ENCODE measurements at regions not wholly inside any gene's neighbourhood (a gene's known extent, or its start where the extent isn't known, plus 50 kb on each side); places are given as distances from the start of the nearest gene placed in this dataset.

DNA sequence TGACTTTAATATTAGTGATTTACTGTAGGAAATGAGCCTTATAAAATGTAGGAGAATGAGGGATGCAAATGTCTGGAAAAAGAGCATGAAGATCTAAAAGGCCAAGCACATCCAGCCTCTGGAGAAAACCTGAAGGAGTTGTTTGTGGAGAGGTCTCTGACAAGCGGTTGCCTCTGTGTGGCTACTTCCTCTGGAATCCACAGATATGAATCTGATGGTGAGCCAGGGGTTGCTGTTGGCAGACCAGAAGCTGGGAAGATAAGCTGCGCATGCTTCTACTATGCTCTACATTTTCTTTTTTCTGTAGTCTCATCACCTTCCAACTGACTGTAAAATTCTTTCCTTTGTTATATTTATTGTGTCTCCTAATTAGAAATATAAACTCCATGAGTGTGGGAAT lies 248.6 kb downstream of the OLFM3 start:
- Histone ChIP-seq H2BK120ac (replicated peaks; ENCODE audit: low read depth, low read length) (no peak overlapping the region), H3K9me3 (ENCODE audit: insufficient read depth in 2 of 2, low read depth in 1 of 2, low read length in 1 of 2) (no peaks in the 10 kb centered on the region), H3K56ac (replicated peaks; ENCODE audit: insufficient read length, low read depth, low read length) (no peak overlapping the region), H3K4ac (replicated peaks; ENCODE audit: insufficient read length, low read depth, low read length) (no peak overlapping the region), H3K27ac (ENCODE audit: low read depth, low read length) (no peak overlapping the region), H2BK12ac (ENCODE audit: low read depth, low read length) (no peak overlapping the region), H3K79me2 (ENCODE audit: control insufficient read depth in 1 of 2, insufficient read depth in 2 of 2, low read length in 2 of 2) (no peaks in the 10 kb centered on the region), H2BK5ac (ENCODE audit: low read depth, low read length) (no peak overlapping the region), H3K14ac (ENCODE audit: insufficient read length) (no peak overlapping the region), H3K4me1 (replicated peaks in 1 of 4; ENCODE audit: control insufficient read depth in 3 of 4, insufficient read depth in 4 of 4, low read length in 3 of 4) (no peaks in the 10 kb centered on the region), H4K91ac (replicated peaks; ENCODE audit: insufficient read length, low read length) (no peak overlapping the region), H3K79me1 (ENCODE audit: low read depth, low read length) (no peaks in the 10 kb centered on the region), H3K27me3 (replicated peaks in 1 of 4; ENCODE audit: control insufficient read depth in 3 of 4, extremely low read depth in 1 of 4, insufficient read depth in 3 of 4, low read length in 3 of 4) (no peaks in the 10 kb centered on the region), H2BK15ac (ENCODE audit: low read length) (no peak overlapping the region), H4K8ac (ENCODE audit: extremely low read depth, insufficient read depth, low read length) (no peak overlapping the region), H3K4me3 (ENCODE audit: extremely low read depth in 1 of 4, insufficient read depth in 2 of 4, low read depth in 3 of 4, low read length in 4 of 4) (no peak overlapping the region), H4K5ac (ENCODE audit: insufficient read length, low read depth, low read length) (no peak overlapping the region), H3K23me2 (ENCODE audit: low read depth, low read length) (no peaks in the 10 kb centered on the region), H3K18ac (ENCODE audit: extremely low read depth, low read length) (no peak overlapping the region), H2BK20ac (ENCODE audit: low read length) (no peak overlapping the region), H4K20me1 (replicated peaks in 1 of 2; ENCODE audit: control insufficient read depth in 1 of 2, insufficient read depth in 2 of 2, low read length in 2 of 2) (no peaks in the 10 kb centered on the region), H3K9ac (replicated peaks in 1 of 4; ENCODE audit: extremely low read depth in 1 of 4, low read depth in 3 of 4, low read length in 3 of 4) (no peak overlapping the region), H3K36me3 (ENCODE audit: control insufficient read depth in 2 of 4, insufficient read depth in 4 of 4, low read length in 3 of 4) (no peaks in the 10 kb centered on the region), H2AK5ac (ENCODE audit: low read depth, low read length) (no peak overlapping the region), H3K4me2 (ENCODE audit: insufficient read depth in 1 of 2, low read depth in 2 of 2, low read length in 2 of 2) (no peak overlapping the region), H2AFZ (ENCODE audit: low read length) (peak overlapping the region; percentile 28), H3K23ac (ENCODE audit: insufficient read length) (no peak overlapping the region)
- ChIA-PET POLR2A (ENCODE audit: partially characterized antibody) (no interaction called here), CTCF (ENCODE audit: partially characterized antibody) (interaction anchor here (0.9 kb wide), 1 partner anchor 34 kb away, joined by 3 read pairs; no protein-coding TSS in a partner anchor)
- FAIRE-seq (no peak), DNase-seq (ENCODE audit: low read depth in 1 of 2, low spot score in 2 of 2) (no peak)
- WGBS, 2 experiments (ENCODE audit: extremely low coverage in 1 of 2, insufficient coverage in 1 of 2, insufficient read length in 1 of 2, insufficient replicate concordance in 2 of 2, low coverage in 1 of 2, low lambda C conversion rate in 2 of 2, missing lambda C conversion rate in 1 of 2), result 96% methylated on average over 2 of the region's 2 CpGs; no CpG with 5 or more reads in 1 of the 2 experiments
- TF ChIP-seq HDAC2 (IDR thresholded peaks at IDR 0.05; ENCODE audit: borderline replicate concordance in 1 of 2, low read depth in 2 of 2, low read length in 2 of 2), result no peak
- TF ChIP-seq NRF1 (IDR thresholded peaks at IDR 0.05; ENCODE audit: low read depth, low read length), result no peak
- TF ChIP-seq SP1 (IDR thresholded peaks at IDR 0.05; ENCODE audit: low read depth, low read length), result no peak
- TF ChIP-seq SIN3A (conservative IDR thresholded peaks at IDR 0.05 in 1 of 2, IDR thresholded peaks at IDR 0.05 in 1 of 2; ENCODE audit: low read depth in 1 of 2, low read length in 2 of 2), result no peak
- TF ChIP-seq SIRT6 (IDR thresholded peaks at IDR 0.05; ENCODE audit: low read length), result no peak
- no peak for TF ChIP-seq RAD21 (IDR thresholded peaks at IDR 0.05 in 1 of 2, conservative IDR thresholded peaks at IDR 0.05 in 1 of 2; ENCODE audit: low read depth in 2 of 2, low read length in 2 of 2)
- no peak for TF ChIP-seq SRF (IDR thresholded peaks at IDR 0.05; ENCODE audit: low read depth, low read length)
- TF ChIP-seq HDAC6 (IDR thresholded peaks at IDR 0.05; ENCODE audit: low read depth, low read length), result no peak
- no peak for TF ChIP-seq EGR1 (IDR thresholded peaks at IDR 0.05; ENCODE audit: borderline replicate concordance, low read depth, low read length)
- no peak for TF ChIP-seq SIX5 (IDR thresholded peaks at IDR 0.05; ENCODE audit: low read depth, low read length)
- TF ChIP-seq SP4 (IDR thresholded peaks at IDR 0.05; ENCODE audit: low read length), result no peak
